DOHH2 (cell line): ENCODE measurements at regions not wholly inside any gene's neighbourhood (a gene's known extent, or its start where the extent isn't known, plus 50 kb on each side); places are given as distances from the start of the nearest gene placed in this dataset.

Source experiments
- H3F3A ChIP-seq: fragments of 200-600 bp; sonication (generic), shearing (Covaris generic); 2 replicates; pipeline ENCODE4 v1.6.0; 2016; ENCODE audit warnings: antibody characterized with exemption, mild to moderate bottlenecking; ENCODE audit not compliant: control insufficient read depth, insufficient read depth
- H3K27ac ChIP-seq: fragments of 200-600 bp; sonication (generic); 2 replicates; pipeline ENCODE4 v1.5.1; 2014; ENCODE audit warnings: low read depth, mild to moderate bottlenecking, low read length, moderate library complexity
- H3K27me3 ChIP-seq: fragments of 200-600 bp; sonication (generic); 2 replicates; pipeline ENCODE4 v1.6.1; 2014; ENCODE audit warnings: mild to moderate bottlenecking, low read length, mixed read lengths; ENCODE audit not compliant: control insufficient read depth
- H3K36me3 ChIP-seq: fragments of 200-600 bp; sonication (generic); 2 replicates; pipeline ENCODE4 v1.6.1; 2014; ENCODE audit warnings: mild to moderate bottlenecking, low read length, moderate library complexity, mixed read lengths; ENCODE audit not compliant: control insufficient read depth
- H3K4me1 ChIP-seq: fragments of 200-600 bp; sonication (generic); 2 replicates; pipeline ENCODE4 v1.6.1; 2014; ENCODE audit warnings: mild to moderate bottlenecking, low read length, mixed read lengths; ENCODE audit not compliant: control insufficient read depth
- H3K4me2 ChIP-seq: fragments of 200-600 bp; sonication (generic); 2 replicates; pipeline ENCODE4 v1.6.0; 2014; ENCODE audit warnings: mild to moderate bottlenecking, low read length, moderate library complexity
- H3K4me3 ChIP-seq: fragments of 200-600 bp; sonication (generic); 2 replicates; pipeline ENCODE4 v1.5.1; 2014; ENCODE audit warnings: mild to moderate bottlenecking, low read length, mixed read lengths
- H3K79me2 ChIP-seq: fragments of 200-600 bp; sonication (generic); 2 replicates; pipeline ENCODE4 v1.6.1; 2014; ENCODE audit warnings: mild to moderate bottlenecking, low read length, mixed read lengths; ENCODE audit not compliant: control insufficient read depth
- H3K9me2 ChIP-seq: fragments of 200-600 bp; sonication (generic); replicated peaks from 2 replicates; pipeline ENCODE4 v1.6.1; 2014; ENCODE audit warnings: mild to moderate bottlenecking, low read length, mixed read lengths; ENCODE audit not compliant: control insufficient read depth
- H3K9me3 ChIP-seq: fragments of 200-600 bp; sonication (generic); 2 replicates; pipeline ENCODE4 v1.6.1; 2014; ENCODE audit warnings: antibody characterized with exemption, low read length, mixed read lengths; ENCODE audit not compliant: control insufficient read depth, insufficient read depth
- H4K20me1 ChIP-seq: fragments of 200-600 bp; sonication (generic); 2 replicates; pipeline ENCODE4 v1.6.0; 2014; ENCODE audit warnings: low read depth, mild to moderate bottlenecking, antibody characterized with exemption, low read length, moderate library complexity; ENCODE audit not compliant: control insufficient read depth, insufficient read depth
- CTCF ChIP-seq: fragments of 200-600 bp; sonication (generic); IDR thresholded peaks from one replicate; pipeline ENCODE4 v1.5.1; 2014; ENCODE audit warnings: antibody characterized with exemption, mild to moderate bottlenecking, low read depth, low read length; ENCODE audit not compliant: poor library complexity, severe bottlenecking
- EZH2phosphoT487 ChIP-seq: fragments of 200-600 bp; sonication (generic); IDR thresholded peaks from 2 replicates; pipeline ENCODE4 v1.6.1; 2017; ENCODE audit warnings: borderline replicate concordance, mild to moderate bottlenecking, antibody characterized with exemption, low read length, moderate library complexity, mixed read lengths

GRCh38 chr1:65741993-65742392 lies 50.7 kb upstream of the PDE4B start:
- no peak overlapping the region for H3K27ac ChIP-seq
- H4K20me1 ChIP-seq: no peaks in the 10 kb centered on the region
- peaks cover 6% of the 10 kb centered on the region for H3K36me3 ChIP-seq
- H3F3A ChIP-seq: no peaks in the 10 kb centered on the region
- H3K27me3 ChIP-seq: no peaks in the 10 kb centered on the region
- H3K4me2 ChIP-seq: no peak overlapping the region
- no peak overlapping the region for H3K4me3 ChIP-seq
- no peaks in the 10 kb centered on the region for H3K79me2 ChIP-seq
- TF ChIP-seq CTCF (no peak), EZH2phosphoT487 (no peak)
- no peaks in the 10 kb centered on the region for H3K9me2 ChIP-seq
- no peaks in the 10 kb centered on the region for H3K4me1 ChIP-seq
- peaks cover 27% of the 10 kb centered on the region; the same call in 1 of the 2 replicates for H3K9me3 ChIP-seq
